ENCODE measurements at regions not wholly inside any gene's neighbourhood (a gene's known extent, or its start where the extent isn't known, plus 50 kb on each side); places are given as distances from the start of the nearest gene placed in this dataset.
"Not testable (repeated sequence)": the region's sequence is repeated elsewhere in the genome, so short reads cannot be mapped to it uniquely, and the experiment has no call there.

GRCh38 chr15:44849701-44850403 lies 106.6 kb upstream of the TERB2 start:
- DNase-seq, result not testable (repeated sequence)

GRCh38 chr15:44853304-44853950 lies 103.1 kb upstream of the TERB2 start:
- peak; percentile 27 for DNase-seq

- not testable (repeated sequence) for DNase-seq
Observed at GRCh38 chr15:44854696-44855095, 101.8 kb upstream of the TERB2 start.

- not testable (repeated sequence) for DNase-seq
Observed at GRCh38 chr15:44856284-44856683, 100.2 kb upstream of the TERB2 start.

- DNase-seq, result not testable (repeated sequence)
Observed at GRCh38 chr15:44857164-44857710, 99.2 kb upstream of the TERB2 start.

GRCh38 chr15:44859088-44859487 lies 97.4 kb upstream of the TERB2 start:
- not testable (repeated sequence) for DNase-seq

GRCh38 chr15:44860168-44860567 lies 96.3 kb upstream of the TERB2 start:
- DNase-seq, result not testable (repeated sequence)

GRCh38 chr15:44861439-44861910 lies 95.0 kb upstream of the TERB2 start:
- no peak for DNase-seq

- no peak for DNase-seq
Observed at GRCh38 chr15:44861917-44862316, 94.6 kb upstream of the TERB2 start.

GRCh38 chr15:44862866-44863265 lies 93.6 kb upstream of the TERB2 start:
- DNase-seq, result not testable (repeated sequence)

GRCh38 chr15:44868100-44868499 lies 88.4 kb upstream of the TERB2 start:
- not testable (repeated sequence) for DNase-seq

GRCh38 chr15:44870125-44870524 lies 86.4 kb upstream of the TERB2 start:
- DNase-seq, result not testable (repeated sequence)

- DNase-seq, result no peak
Observed at GRCh38 chr15:44873103-44873502, 83.4 kb upstream of the TERB2 start.

- no peak for DNase-seq
Observed at GRCh38 chr15:44879066-44879465, 77.4 kb upstream of the TERB2 start.

GRCh38 chr15:44882499-44882968 lies 74.0 kb upstream of the TERB2 start:
- DNase-seq, result no peak

GRCh38 chr15:44883199-44883877 lies 73.1 kb upstream of the TERB2 start:
- no peak for DNase-seq

GRCh38 chr15:44898890-44899651 lies 57.4 kb upstream of the TERB2 start:
- DNase-seq, result not testable (repeated sequence)

- DNase-seq, result not testable (repeated sequence)
Observed at GRCh38 chr15:44899775-44900174, 56.7 kb upstream of the TERB2 start.

- DNase-seq, result not testable (repeated sequence)
Observed at GRCh38 chr15:44900796-44901195, 55.7 kb upstream of the TERB2 start.

- not testable (repeated sequence) for DNase-seq
Observed at GRCh38 chr15:44903281-44903680, 53.2 kb upstream of the TERB2 start.

- not testable (repeated sequence) for DNase-seq
Observed at GRCh38 chr15:44904651-44905340, 51.7 kb upstream of the TERB2 start.
